Lower lobe of right lung (tissue), 2 donors: ENCODE measurements at regions not wholly inside any gene's neighbourhood (a gene's known extent, or its start where the extent isn't known, plus 50 kb on each side); places are given as distances from the start of the nearest gene placed in this dataset.
A peak's percentile ranks its signal among the peaks of the same experiment; 100 is the strongest.

ENCODE experiments used
- ATAC-seq, 2 donors: fragments of 200-7000 bp; cut with Tn5 transposase; one replicate each; pipeline ENCODE4 v1.9.1; 2020 to 2022; ENCODE audit warnings: mild to moderate bottlenecking in 2 of 2, moderate library complexity in 2 of 2
- DNase-seq: peaks from one replicate; pipeline ENCODE4 v3.0.0-alpha.2; 2020
- H3K27ac ChIP-seq: fragments of 200-600 bp; one replicate; pipeline ENCODE4 v1.8.0; 2022
- H3K27me3 ChIP-seq: fragments of 200-600 bp; one replicate; pipeline ENCODE4 v1.8.0; 2022; ENCODE audit warnings: low read depth
- H3K36me3 ChIP-seq: fragments of 200-600 bp; one replicate; pipeline ENCODE4 v1.8.0; 2022; ENCODE audit warnings: mild to moderate bottlenecking
- H3K4me1 ChIP-seq: fragments of 200-600 bp; one replicate; pipeline ENCODE4 v1.8.0; 2022
- H3K4me3 ChIP-seq: fragments of 200-600 bp; one replicate; pipeline ENCODE4 v1.8.0; 2022; ENCODE audit warnings: mild to moderate bottlenecking
- H3K9me3 ChIP-seq: fragments of 200-600 bp; one replicate; pipeline ENCODE4 v1.8.0; 2022
- CTCF ChIP-seq: fragments of 200-600 bp; IDR thresholded peaks from one replicate; pipeline ENCODE4 v1.8.0; 2022; ENCODE audit warnings: antibody characterized with exemption, mild to moderate bottlenecking
- intact Hi-C: fragments of 100-400 bp; cut with DNase I; formaldehyde crosslinking; loops from one replicate; pipeline ENCODE4 v1.11.0; 2022
- donor health status: DM: no; HTN: yes; CAD: no; lungs with severe emphysema.

GRCh38 chr18:26696308-26696707 lies 148.0 kb upstream of the KCTD1 start:
- no peaks in the 10 kb centered on the region for H3K4me1 ChIP-seq
- DNase-seq: no peak
- H3K27me3 ChIP-seq: no peaks in the 10 kb centered on the region
- intact Hi-C loops: no loop called here
- ATAC-seq: no peak
- no peaks in the 10 kb centered on the region for H3K36me3 ChIP-seq
- no peak overlapping the region for H3K27ac ChIP-seq
- no peaks in the 10 kb centered on the region for H3K9me3 ChIP-seq
- no peak overlapping the region for H3K4me3 ChIP-seq
- TF ChIP-seq CTCF: no peak

GRCh38 chr18:26689226-26689879 lies 141.0 kb upstream of the KCTD1 start:
- no peaks in the 10 kb centered on the region for H3K9me3 ChIP-seq
- ATAC-seq (no peak), DNase-seq (no peak)
- H3K36me3 ChIP-seq: no peaks in the 10 kb centered on the region
- H3K4me3 ChIP-seq: no peak overlapping the region
- intact Hi-C loops: no loop called here
- no peaks in the 10 kb centered on the region for H3K4me1 ChIP-seq
- no peaks in the 10 kb centered on the region for H3K27me3 ChIP-seq
- TF ChIP-seq CTCF: no peak
- H3K27ac ChIP-seq: no peak overlapping the region

GRCh38 chr18:26686532-26686931 lies 138.2 kb upstream of the KCTD1 start:
- TF ChIP-seq CTCF: no peak
- Histone ChIP-seq H3K27ac (no peak overlapping the region), H3K4me1 (no peaks in the 10 kb centered on the region), H3K36me3 (no peaks in the 10 kb centered on the region), H3K9me3 (no peaks in the 10 kb centered on the region), H3K27me3 (no peaks in the 10 kb centered on the region), H3K4me3 (no peak overlapping the region)
- DNase-seq: no peak
- intact Hi-C loops: no loop called here
- no peak for ATAC-seq

- Histone ChIP-seq H3K36me3 (no peaks in the 10 kb centered on the region), H3K27ac (no peak overlapping the region), H3K9me3 (no peaks in the 10 kb centered on the region), H3K4me3 (no peak overlapping the region), H3K4me1 (no peaks in the 10 kb centered on the region), H3K27me3 (no peaks in the 10 kb centered on the region)
- no peak for TF ChIP-seq CTCF
- intact Hi-C loops: no loop called here
- DNase-seq (no peak), ATAC-seq (peak in 1 of 2 donors; percentile 56)
Measured at GRCh38 chr18:26685438-26686157, 137.2 kb upstream of the KCTD1 start.

GRCh38 chr18:26677957-26678356 lies 129.6 kb upstream of the KCTD1 start:
- no peaks in the 10 kb centered on the region for H3K4me1 ChIP-seq
- H3K36me3 ChIP-seq: no peaks in the 10 kb centered on the region
- intact Hi-C loops: no loop called here
- no peak for DNase-seq
- no peaks in the 10 kb centered on the region for H3K27me3 ChIP-seq
- H3K27ac ChIP-seq: no peak overlapping the region
- H3K9me3 ChIP-seq: no peaks in the 10 kb centered on the region
- no peak for ATAC-seq
- TF ChIP-seq CTCF: no peak
- H3K4me3 ChIP-seq: no peak overlapping the region
